PC-9 (cell line): ENCODE measurements at regions not wholly inside any gene's neighbourhood (a gene's known extent, or its start where the extent isn't known, plus 50 kb on each side); places are given as distances from the start of the nearest gene placed in this dataset.

Experiments used
- CTCF ChIP-seq: fragments of 200-600 bp; sonication (generic); conservative IDR thresholded peaks from 2 replicates; pipeline ENCODE4 v1.6.1; 2017; ENCODE audit warnings: mixed run types, antibody characterized with exemption, mild to moderate bottlenecking, moderate library complexity
- EZH2 ChIP-seq: fragments of 200-600 bp; sonication (generic); IDR thresholded peaks from 2 replicates; pipeline ENCODE4 v1.8.0; 2017; ENCODE audit warnings: antibody characterized with exemption, low read depth

GRCh38 chr22:27672721-27673418, 128.7 kb downstream of the MN1 start:
- TF ChIP-seq CTCF (no peak), EZH2 (no peak)
